Stimulated activated effector memory CD8-positive, alpha-beta T cell treated with anti-CD3 and anti-CD28 coated beads, Interleukin-12 subunit alpha, Interleukin-12 subunit beta, amount 100 ng/mL, for 72 hours (primary cell): ENCODE measurements at regions not wholly inside any gene's neighbourhood (a gene's known extent, or its start where the extent isn't known, plus 50 kb on each side); places are given as distances from the start of the nearest gene placed in this dataset.
"Not testable (repeated sequence)": the region's sequence is repeated elsewhere in the genome, so short reads cannot be mapped to it uniquely, and the experiment has no call there.

Experiments
- ATAC-seq: fragments of 150-1000 bp; cut with Tn5 transposase; 2 replicates; pipeline ENCODE4 v1.10.0; 2021
- DNase-seq, 2 donors: peaks; one replicate each; pipeline ENCODE4 v3.0.0; 2021 to 2022; ENCODE audit warnings: low spot score in 2 of 2
- H3K27ac Mint-ChIP-seq: one replicate; pipeline ENCODE4 v1.8.0; 2022; ENCODE audit warnings: mild to moderate bottlenecking, mixed read lengths
- H3K36me3 Mint-ChIP-seq: one replicate; pipeline ENCODE4 v1.8.0; 2022; ENCODE audit warnings: mild to moderate bottlenecking, mixed read lengths
- H3K4me1 Mint-ChIP-seq: one replicate; pipeline ENCODE4 v1.8.0; 2022; ENCODE audit warnings: mixed read lengths
- H3K4me3 Mint-ChIP-seq: one replicate; pipeline ENCODE4 v1.8.0; 2022; ENCODE audit warnings: mild to moderate bottlenecking, mixed read lengths
- H3K9me3 Mint-ChIP-seq: one replicate; pipeline ENCODE4 v1.8.0; 2022; ENCODE audit warnings: mixed read lengths

DNA sequence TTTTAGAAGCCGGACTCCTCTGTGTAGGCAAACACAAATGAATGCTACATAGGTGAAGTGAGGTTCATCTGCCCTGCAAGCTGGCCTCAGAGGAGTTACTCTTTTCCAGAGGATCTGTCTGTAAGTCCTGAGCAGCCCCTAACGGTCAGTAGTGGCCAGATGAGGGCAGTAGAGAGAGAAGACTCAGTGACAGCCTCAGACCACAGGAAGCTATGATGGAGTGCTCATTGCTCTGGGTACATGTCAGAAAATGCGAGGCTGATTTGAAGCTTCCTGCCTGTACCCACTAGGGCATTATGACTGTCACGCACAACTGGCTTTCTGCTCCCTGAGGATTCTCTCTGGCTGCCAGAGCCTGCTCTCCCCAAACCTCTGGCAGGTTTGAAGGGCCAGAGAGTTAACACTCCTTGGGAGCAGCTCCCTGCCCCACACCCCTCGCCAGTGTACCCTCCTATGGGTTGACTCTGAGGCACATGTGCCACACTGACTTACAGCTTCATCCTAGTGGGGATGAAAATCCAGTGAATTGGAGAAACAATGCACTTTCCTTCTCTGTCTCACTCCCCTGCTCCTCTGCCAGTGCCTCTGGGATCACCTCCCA, 141.5 kb downstream of the GABRG2 start:
- Mint-ChIP-seq H3K4me3 (no peak overlapping the region), H3K27ac (no peak overlapping the region), H3K9me3 (peaks cover 6% of the 10 kb centered on the region), H3K36me3 (no peaks in the 10 kb centered on the region), H3K4me1 (no peaks in the 10 kb centered on the region)
- DNase-seq (no peak), ATAC-seq (peak; percentile 51)

DNA sequence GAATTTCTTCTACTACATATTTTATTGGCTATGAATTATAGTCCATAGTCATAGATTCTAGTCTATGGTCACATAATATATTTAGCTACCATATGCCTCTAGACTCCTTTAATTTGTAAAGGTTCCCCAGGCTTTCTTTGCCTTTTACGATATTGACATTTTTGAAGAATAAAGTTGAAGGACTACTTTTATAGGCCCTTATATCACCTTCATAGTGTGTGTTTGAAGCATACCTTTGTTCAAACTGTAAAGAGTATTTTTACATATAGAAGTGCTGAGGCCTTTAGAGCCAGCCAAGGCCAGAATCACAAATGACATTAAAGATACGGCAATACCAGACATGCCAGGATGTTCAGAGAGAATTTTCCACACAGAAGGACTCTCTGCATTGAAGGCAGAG, 147.0 kb downstream of the GABRG2 start:
- Mint-ChIP-seq H3K4me3 (no peak overlapping the region), H3K9me3 (peaks cover 6% of the 10 kb centered on the region), H3K4me1 (no peaks in the 10 kb centered on the region), H3K27ac (no peak overlapping the region), H3K36me3 (no peaks in the 10 kb centered on the region)
- DNase-seq (no peak), ATAC-seq (no peak)

DNA sequence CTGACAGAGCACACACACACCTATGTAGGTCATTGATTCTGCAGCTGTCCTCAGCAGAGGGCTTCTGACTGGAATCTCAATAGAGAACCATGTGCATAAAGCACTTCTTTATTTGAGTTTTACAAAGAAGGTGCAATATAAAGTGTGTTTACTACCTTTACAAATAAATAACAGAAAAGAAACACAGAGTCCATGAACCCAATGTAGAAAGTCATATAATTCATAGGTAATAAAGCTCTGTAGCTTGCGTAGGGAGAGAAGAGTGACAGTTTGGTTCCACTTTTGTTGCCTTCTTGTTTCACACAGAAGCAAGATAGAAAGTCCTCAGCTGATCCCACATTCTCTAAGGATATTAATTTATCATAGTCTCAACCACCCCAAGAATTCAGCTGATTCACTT, 149.5 kb downstream of the GABRG2 start:
- Mint-ChIP-seq H3K27ac (no peak overlapping the region), H3K4me3 (no peak overlapping the region), H3K36me3 (no peaks in the 10 kb centered on the region), H3K9me3 (peaks cover 6% of the 10 kb centered on the region), H3K4me1 (no peaks in the 10 kb centered on the region)
- DNase-seq (no peak), ATAC-seq (no peak)

DNA sequence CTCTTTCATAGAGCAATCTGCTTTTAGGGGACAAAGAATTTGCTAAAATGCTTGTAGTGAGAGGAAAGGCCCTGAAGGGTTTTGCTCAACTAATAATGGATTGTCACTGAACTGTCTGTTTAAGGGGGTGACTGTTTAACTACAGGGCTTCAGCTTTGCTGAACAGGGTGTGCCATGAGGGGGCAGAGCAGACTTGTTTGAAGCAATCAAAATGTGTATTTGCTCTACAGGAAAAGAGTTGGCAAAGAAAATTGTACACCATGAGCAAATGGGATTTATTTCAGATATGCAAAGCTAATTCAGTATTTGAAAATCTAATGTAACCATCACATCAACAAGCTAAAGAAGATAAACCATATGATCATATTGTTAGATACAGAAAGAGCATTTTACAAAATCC, 154.3 kb downstream of the GABRG2 start:
- peaks cover 8% of the 10 kb centered on the region for H3K9me3 Mint-ChIP-seq

DNA sequence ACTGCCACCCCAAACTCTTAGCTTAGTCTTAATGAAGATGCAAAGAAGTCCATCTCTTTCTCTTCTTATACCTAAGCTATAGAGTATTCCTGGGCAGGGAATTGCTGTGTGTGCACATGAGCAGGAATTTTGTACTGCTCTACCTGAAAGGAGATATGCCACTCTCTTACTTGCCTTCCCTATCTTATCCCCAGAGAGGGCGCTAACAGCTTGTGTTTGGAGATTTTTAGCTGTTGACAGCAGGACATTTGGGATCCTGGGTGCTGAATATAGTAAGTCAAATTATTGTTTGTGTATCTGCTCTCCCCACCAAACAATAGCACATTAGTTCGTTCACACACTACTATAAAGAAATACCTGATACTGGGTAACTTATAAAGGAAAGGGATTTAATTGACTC, 159.5 kb downstream of the GABRG2 start:
- DNase-seq = no peak
- ATAC-seq = no peak
- Mint-ChIP-seq H3K4me1 (no peaks in the 10 kb centered on the region), H3K27ac (no peak overlapping the region), H3K9me3 (peaks cover 20% of the 10 kb centered on the region), H3K36me3 (no peaks in the 10 kb centered on the region), H3K4me3 (no peak overlapping the region)

More for the DNA sequence above, 154.3 kb downstream of the GABRG2 start:
- DNase-seq (no peak), ATAC-seq (no peak)
- H3K4me3 Mint-ChIP-seq = no peak overlapping the region
- no peak overlapping the region for H3K27ac Mint-ChIP-seq
- H3K4me1 Mint-ChIP-seq = no peaks in the 10 kb centered on the region
- no peaks in the 10 kb centered on the region for H3K36me3 Mint-ChIP-seq

DNA sequence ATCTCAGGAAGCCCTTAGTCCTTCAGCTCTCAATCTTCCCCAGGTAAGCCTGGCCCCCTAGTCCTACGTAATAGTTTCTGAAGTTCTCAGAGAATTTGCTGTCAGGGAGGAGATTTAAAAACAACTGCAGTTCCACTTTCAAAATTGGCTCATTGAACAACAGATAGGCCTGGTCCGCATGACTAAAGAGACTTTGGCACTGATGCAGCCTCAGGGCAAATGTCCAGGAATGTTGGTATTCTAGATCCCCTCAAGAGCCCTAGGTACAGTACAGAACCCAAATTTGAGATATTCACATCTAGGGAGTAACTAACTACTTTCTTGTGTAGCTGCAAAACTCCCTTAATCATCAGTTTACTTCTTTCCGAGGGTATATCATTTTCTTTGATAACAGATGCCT, 162.8 kb downstream of the GABRG2 start:
- ATAC-seq (no peak), DNase-seq (no peak)
- no peaks in the 10 kb centered on the region for H3K4me1 Mint-ChIP-seq
- H3K4me3 Mint-ChIP-seq = no peak overlapping the region
- H3K27ac Mint-ChIP-seq = no peak overlapping the region
- peaks cover 16% of the 10 kb centered on the region for H3K9me3 Mint-ChIP-seq
- H3K36me3 Mint-ChIP-seq = no peaks in the 10 kb centered on the region

DNA sequence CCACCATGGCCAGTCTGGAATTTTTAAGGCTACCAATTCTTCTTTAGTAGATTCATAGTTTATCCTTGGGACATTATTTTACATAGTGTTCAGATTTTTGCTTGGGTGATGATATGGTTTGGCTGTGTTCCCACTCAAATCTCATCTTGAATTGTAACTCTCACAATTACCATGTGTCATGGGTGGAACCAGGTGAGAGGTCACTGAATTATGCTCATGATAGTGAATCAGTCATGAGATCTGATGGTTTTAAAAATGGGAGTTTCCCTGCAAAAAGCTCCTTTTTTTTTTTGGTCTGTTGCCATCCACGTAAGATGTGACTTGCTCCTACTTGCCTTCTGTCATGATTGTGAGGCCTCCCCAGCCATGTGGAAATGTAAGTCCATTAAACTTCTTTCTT, 163.9 kb downstream of the GABRG2 start:
- Mint-ChIP-seq H3K4me1 (no peaks in the 10 kb centered on the region), H3K36me3 (no peaks in the 10 kb centered on the region), H3K4me3 (no peak overlapping the region), H3K9me3 (peaks cover 16% of the 10 kb centered on the region), H3K27ac (no peak overlapping the region)
- DNase-seq (no peak), ATAC-seq (no peak)

DNA sequence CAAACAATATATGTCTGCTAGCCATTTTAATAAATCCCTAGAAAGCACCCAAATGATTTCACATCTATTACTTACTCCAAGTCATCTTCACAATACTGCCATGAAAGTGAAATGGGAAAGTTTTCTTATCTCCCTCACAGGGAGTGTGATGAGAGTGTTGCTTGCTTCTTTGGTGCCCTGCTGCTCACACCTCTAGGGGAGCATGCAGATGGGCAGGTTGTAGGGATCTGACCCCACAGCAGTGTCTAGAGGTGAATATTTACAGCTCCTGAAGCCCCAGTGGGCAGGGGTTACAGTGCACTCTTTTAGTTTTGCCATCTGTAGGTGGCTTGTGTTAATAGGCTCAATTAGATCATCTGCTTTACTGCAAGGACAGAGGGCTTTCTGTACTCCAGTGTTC, 173.2 kb downstream of the GABRG2 start:
- Mint-ChIP-seq H3K4me1 (no peaks in the 10 kb centered on the region), H3K9me3 (peaks cover 12% of the 10 kb centered on the region), H3K27ac (no peak overlapping the region), H3K36me3 (no peaks in the 10 kb centered on the region), H3K4me3 (no peak overlapping the region)
- DNase-seq (no peak), ATAC-seq (no peak)

DNA sequence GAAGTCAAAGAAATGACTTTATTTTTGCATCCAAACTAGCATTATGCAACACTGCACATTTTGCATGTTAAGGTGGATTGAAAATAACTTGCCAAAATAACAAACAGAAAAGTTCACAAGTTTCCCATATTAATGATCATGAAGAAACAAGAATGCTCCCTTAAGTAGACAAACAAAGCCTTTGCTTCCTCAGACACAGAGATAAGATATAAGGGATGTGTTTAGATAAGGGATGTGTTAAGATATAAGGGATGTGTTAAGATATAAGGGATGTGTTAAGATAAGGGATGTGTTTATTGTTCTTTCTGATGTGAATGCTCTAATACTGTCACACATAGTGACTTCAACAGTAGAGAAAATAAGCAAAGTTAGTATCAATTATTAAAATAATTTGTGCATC, 174.8 kb downstream of the GABRG2 start:
- no peak overlapping the region for H3K4me3 Mint-ChIP-seq
- DNase-seq (no peak), ATAC-seq (no peak)
- H3K27ac Mint-ChIP-seq = no peak overlapping the region
- peaks cover 8% of the 10 kb centered on the region for H3K9me3 Mint-ChIP-seq
- H3K4me1 Mint-ChIP-seq = no peaks in the 10 kb centered on the region
- no peaks in the 10 kb centered on the region for H3K36me3 Mint-ChIP-seq

DNA sequence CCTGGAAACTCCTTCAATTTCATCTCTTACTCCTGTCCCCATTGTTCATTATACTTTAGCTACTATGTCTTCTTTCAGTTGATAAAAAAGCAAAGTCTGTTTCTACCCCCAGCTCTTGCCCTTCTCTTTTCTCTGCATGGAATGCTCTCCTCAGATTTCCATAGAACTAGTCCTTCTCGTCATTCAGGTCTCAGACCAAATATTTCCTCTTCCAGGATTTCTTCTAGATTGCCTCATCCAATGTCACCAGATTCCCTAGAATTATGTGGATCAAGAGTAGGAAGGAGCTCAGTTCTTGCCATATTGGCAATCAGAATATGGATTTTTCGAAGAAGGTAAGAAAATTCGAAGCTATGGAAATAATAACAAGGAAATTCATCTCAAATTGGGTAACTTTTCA, 176.1 kb downstream of the GABRG2 start:
- DNase-seq = no peak
- H3K4me1 Mint-ChIP-seq = no peaks in the 10 kb centered on the region
- H3K4me3 Mint-ChIP-seq = no peak overlapping the region
- H3K36me3 Mint-ChIP-seq = no peaks in the 10 kb centered on the region
- no peak for ATAC-seq
- H3K27ac Mint-ChIP-seq = no peak overlapping the region
- H3K9me3 Mint-ChIP-seq = peaks cover 6% of the 10 kb centered on the region

DNA sequence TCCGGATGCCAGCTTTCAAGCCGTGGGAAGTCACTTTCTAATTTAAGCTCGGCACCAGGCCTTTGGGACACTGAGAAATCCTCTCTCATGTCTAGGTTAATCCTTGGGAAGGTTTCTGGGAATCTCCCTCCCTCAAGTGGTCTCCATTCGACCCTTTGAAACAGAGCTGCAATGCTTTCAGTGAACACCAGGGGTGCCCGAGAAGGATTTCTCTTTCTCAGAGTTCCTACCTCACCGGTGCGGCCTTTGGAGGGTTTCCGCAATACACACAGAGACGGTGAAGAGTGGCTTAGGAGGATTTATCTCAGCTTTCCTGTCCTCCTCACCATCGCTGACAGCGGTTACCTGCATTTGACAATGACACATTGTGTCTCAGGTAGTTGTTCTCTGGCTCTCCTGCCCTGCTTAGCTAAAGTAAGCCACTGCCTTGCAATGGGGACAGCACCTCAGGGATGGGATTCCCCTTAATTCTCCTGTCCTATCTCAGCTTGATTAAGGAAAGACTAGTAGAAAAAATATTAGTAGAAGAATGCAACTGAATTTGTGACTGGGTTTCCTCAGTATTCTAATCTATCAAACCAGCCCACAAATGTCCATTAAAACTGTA, 180.6 kb downstream of the GABRG2 start:
- H3K36me3 Mint-ChIP-seq = no peaks in the 10 kb centered on the region
- H3K4me1 Mint-ChIP-seq = no peaks in the 10 kb centered on the region
- peaks cover 5% of the 10 kb centered on the region for H3K9me3 Mint-ChIP-seq
- no peak overlapping the region for H3K4me3 Mint-ChIP-seq
- ATAC-seq (no peak), DNase-seq (no peak)
- no peak overlapping the region for H3K27ac Mint-ChIP-seq

DNA sequence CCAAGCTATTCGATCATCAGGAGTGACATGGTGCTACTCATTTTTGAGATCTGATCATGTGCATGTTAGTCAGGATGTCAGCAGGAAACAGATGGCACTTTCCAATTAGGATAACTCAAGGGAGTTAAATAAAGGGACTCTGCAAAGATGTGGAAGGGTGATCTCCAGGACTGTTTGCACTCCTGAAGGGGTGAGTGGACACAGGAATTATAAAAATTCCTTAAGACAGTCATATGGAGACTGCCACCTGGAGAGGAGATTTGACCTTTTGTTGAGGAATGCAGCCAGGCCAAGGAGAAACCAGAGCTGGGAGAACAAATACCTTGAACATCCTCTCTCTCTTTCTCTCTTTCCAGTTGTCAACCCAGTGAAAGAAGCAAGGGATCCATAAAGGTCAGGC, 189.1 kb downstream of the GABRG2 start:
- H3K9me3 Mint-ChIP-seq = peaks cover 5% of the 10 kb centered on the region
- H3K4me3 Mint-ChIP-seq = no peak overlapping the region

DNA sequence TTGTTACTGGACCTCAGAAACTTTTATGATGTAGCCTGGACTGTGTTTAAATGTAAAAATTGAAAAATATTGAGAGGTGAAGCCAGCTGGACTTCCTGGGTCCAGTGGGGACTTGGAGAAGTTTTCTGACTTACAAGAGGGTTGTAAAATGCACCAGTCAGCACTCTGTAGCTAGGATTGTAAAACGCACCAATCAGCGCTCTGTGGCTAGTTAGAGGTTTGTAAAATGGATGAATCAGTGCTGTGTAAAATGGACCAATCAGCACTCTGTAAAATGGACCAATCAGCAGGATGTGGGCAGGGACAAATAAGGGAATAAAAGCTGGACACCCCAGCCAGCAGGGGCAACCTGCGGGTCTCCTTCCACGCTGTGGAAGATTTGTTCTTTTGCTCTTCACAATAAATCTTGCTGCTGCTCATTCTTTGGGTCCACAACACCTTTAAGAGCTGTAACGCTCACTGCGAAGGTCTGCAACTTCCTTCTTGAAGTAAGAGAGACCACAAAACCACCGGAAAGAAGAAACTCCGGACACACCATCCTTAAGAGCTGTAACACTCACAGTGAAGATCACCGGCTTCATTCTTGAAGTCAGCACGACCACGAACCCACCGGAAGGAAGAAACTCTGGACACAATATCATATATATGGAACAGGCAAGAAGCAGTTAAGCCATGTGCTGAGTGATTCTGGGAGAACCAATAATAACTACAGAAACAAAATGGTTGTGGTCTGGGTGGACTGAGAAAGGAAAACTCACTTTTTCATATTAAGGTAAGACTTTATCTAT, 201.3 kb downstream of the GABRG2 start:
- ATAC-seq = no peak
- Mint-ChIP-seq H3K27ac (no peak overlapping the region), H3K36me3 (no peaks in the 10 kb centered on the region), H3K4me1 (no peaks in the 10 kb centered on the region), H3K4me3 (no peak overlapping the region), H3K9me3 (peaks cover 6% of the 10 kb centered on the region)
- no peak for DNase-seq

More for the DNA sequence above, 189.1 kb downstream of the GABRG2 start:
- Mint-ChIP-seq H3K4me1 (no peaks in the 10 kb centered on the region), H3K27ac (no peak overlapping the region), H3K36me3 (no peaks in the 10 kb centered on the region)
- ATAC-seq (no peak), DNase-seq (no peak)

DNA sequence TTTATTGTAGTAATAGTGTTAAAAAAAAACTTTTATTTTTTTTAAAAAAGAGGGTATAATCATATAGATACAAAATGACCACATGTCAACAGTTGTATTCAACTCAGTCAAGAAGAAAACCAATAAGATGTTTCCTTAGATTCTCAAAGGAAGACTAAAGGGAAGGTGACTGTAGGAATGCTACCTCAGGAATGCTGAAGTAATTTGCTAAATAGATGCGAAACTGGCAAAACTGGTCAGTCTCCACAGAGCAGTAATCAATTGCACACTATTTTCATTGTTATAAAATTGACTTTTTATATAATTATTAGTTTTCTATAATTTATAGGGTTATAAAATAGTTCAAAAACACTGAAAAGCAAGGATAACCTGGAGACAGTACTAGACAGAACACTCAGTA, 204.8 kb downstream of the GABRG2 start:
- peaks cover 11% of the 10 kb centered on the region for H3K9me3 Mint-ChIP-seq
- DNase-seq (no peak), ATAC-seq (no peak)
- no peaks in the 10 kb centered on the region for H3K36me3 Mint-ChIP-seq
- H3K27ac Mint-ChIP-seq = no peak overlapping the region
- H3K4me3 Mint-ChIP-seq = no peak overlapping the region
- no peaks in the 10 kb centered on the region for H3K4me1 Mint-ChIP-seq

DNA sequence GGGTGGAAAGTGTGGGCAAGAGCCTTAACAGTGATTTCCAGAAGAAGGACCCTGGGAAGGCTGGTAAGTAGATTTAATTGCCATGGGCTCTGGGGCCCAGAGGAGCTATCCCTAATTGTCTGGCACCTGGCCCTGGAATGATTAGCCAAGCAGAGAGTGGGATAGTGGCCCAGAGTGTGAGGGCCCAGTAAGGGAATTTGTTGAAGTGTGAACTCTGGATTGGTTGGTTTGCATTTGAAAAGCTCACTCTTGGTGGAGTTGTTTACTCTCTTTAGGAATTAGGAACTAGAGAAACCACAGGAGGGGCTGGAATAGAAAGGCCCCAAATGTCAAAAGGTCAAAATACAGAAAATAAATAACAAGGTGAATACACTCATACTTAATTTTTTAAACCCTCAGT, 207.1 kb downstream of the GABRG2 start:
- no peak for ATAC-seq
- Mint-ChIP-seq H3K36me3 (no peaks in the 10 kb centered on the region), H3K9me3 (peaks cover 23% of the 10 kb centered on the region), H3K4me3 (no peak overlapping the region), H3K27ac (no peak overlapping the region), H3K4me1 (no peaks in the 10 kb centered on the region)
- no peak for DNase-seq

DNA sequence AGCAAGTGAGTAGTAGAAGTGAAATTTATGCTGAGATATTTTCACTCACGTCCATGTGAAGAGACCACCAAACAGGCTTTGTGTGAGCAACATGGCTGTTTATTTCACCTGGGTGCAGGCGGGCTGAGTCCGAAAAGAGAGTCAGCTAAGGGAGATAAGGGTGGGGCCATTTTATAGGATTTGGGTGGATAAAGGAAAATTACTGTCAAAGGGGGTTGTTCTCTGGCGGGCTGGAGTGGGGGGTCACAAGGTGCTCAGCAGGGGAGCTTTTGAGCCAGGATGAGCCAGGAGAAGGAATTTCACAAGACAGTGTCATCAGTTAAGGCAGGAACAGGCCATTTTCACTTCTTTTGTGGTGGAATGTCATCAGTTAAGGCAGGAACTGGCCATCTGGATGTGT, 207.8 kb downstream of the GABRG2 start:
- not testable (repeated sequence) for H3K36me3 Mint-ChIP-seq, ATAC-seq, H3K4me1 Mint-ChIP-seq, H3K4me3 Mint-ChIP-seq, DNase-seq, H3K27ac Mint-ChIP-seq
- peaks cover 26% of the 10 kb centered on the region for H3K9me3 Mint-ChIP-seq
